ENCODE measurements at regions not wholly inside any gene's neighbourhood (a gene's known extent, or its start where the extent isn't known, plus 50 kb on each side); places are given as distances from the start of the nearest gene placed in this dataset.
"Not testable (repeated sequence)": the region's sequence is repeated elsewhere in the genome, so short reads cannot be mapped to it uniquely, and the experiment has no call there.

GRCh38 chr6:44001318-44002066 is 125.8 kb downstream of the MRPL14 start:
- Histone ChIP-seq H3K27ac (peak overlapping the region; percentile 43 to 93 (median 72)), H3K27me3 (no peaks in the 10 kb centered on the region), H3K4me3 (peak overlapping the region in 2 of 4 donors; percentile 36 to 49), H3K36me3 (no peaks in the 10 kb centered on the region), H3K9me3 (no peaks in the 10 kb centered on the region), H3K4me1 (peaks cover 27 to 44% of the 10 kb centered on the region in 2 donors)
- intact Hi-C loops (cut with DNase I; ENCODE audit: low total_unique reads) (loop anchor here (1.0 to 5.0 kb wide), 2 partner anchors 7 to 329 kb away; no protein-coding TSS in a partner anchor), in situ Hi-C loops (cut with MboI; ENCODE audit: low sequenced_read_pairs in 4 of 4) (no loop called here)
- DNase-seq (peak in 1 of 2 donors; percentile 50), ATAC-seq (no peak)
- TF ChIP-seq CTCF (IDR thresholded peaks at IDR 0.05 in 4 of 5, conservative IDR thresholded peaks at IDR 0.05 in 1 of 5) (peak in 4 of 5 experiments; percentile 13 to 49 (median 36)), POLR2A (IDR thresholded peaks at IDR 0.05) (no peak)

DNA sequence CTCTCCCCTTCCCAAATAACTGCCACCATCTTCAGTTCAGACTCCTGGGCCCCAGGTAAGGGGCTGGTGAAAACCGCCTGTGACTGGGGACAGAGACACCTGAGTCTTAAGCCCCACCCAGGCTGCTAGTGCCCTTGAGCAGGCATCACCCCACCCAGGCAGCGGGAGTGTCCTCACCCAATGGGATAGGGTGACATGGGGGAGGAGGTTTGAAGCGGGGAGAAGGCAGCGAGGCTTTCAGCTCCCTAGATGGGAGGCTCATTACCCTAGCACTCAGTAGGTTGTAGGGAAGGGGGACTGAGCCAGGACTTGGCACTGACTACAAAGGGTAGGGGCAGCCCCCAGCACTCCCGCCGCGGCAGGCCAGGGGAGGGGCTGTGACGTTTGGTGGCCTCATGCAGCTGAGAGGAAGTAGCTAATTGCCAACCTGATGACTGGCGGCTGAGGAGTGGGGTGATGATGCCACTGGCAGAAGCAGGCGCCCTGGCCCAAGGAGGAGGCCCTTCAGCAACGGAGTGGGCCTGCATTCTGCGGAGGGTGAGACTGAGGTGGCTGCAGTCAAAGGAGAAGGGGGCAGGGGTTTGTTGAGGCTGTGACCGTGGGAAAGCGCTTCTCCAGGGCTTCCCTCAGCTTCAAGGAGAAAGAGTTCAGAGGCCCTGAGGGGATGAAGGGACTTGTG is 126.9 kb downstream of the MRPL14 start:
- Histone ChIP-seq H3K4me3 (no peak overlapping the region), H3K36me3 (no peaks in the 10 kb centered on the region), H3K4me1 (peaks cover 15 to 32% of the 10 kb centered on the region in 2 donors), H3K27me3 (no peaks in the 10 kb centered on the region), H3K9me3 (no peaks in the 10 kb centered on the region), H3K27ac (peak overlapping the region in 3 of 4 donors; percentile 55 to 93 (median 88))
- TF ChIP-seq CTCF (IDR thresholded peaks at IDR 0.05 in 4 of 5, conservative IDR thresholded peaks at IDR 0.05 in 1 of 5), result no peak
- no peak for TF ChIP-seq POLR2A (IDR thresholded peaks at IDR 0.05)
- ATAC-seq (no peak), DNase-seq (no peak)
- intact Hi-C loops (cut with DNase I; ENCODE audit: low total_unique reads), result loop anchor here (5.0 kb wide), 1 partner anchor 328 kb away; no protein-coding TSS in a partner anchor
- in situ Hi-C loops (cut with MboI; ENCODE audit: low sequenced_read_pairs in 4 of 4), result no loop called here

DNA sequence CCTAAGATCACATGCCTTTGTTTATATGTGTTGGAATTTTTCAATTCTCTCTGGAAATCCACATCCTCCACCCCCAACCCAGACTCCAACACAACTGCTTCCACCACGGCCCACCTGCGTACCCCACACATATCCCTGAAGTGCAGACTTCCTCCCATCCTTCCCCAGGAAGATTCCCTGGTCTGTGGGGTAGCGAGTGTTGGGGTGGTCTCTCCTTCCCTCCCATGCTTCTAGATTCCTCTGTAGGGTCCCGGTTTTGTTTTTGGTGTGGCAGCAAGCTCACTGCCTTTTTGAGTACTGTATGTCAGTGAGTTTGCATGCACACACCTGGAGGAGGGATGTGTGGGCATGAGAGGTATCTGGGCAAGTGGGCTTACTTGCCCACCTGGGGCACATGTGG is 127.6 kb downstream of the MRPL14 start:
- H3K27me3 ChIP-seq, result no peaks in the 10 kb centered on the region
- H3K4me1 ChIP-seq, result peaks cover 9 to 26% of the 10 kb centered on the region in 2 donors
- no peaks in the 10 kb centered on the region for H3K9me3 ChIP-seq
- no peak for ATAC-seq
- intact Hi-C loops (cut with DNase I; ENCODE audit: low total_unique reads), result loop anchor here (5.0 kb wide), 1 partner anchor 327 kb away; no protein-coding TSS in a partner anchor
- in situ Hi-C loops (cut with MboI; ENCODE audit: low sequenced_read_pairs in 4 of 4), result no loop called here
- no peaks in the 10 kb centered on the region for H3K36me3 ChIP-seq
- TF ChIP-seq CTCF (IDR thresholded peaks at IDR 0.05 in 4 of 5, conservative IDR thresholded peaks at IDR 0.05 in 1 of 5), result no peak
- no peak for TF ChIP-seq POLR2A (IDR thresholded peaks at IDR 0.05)
- H3K27ac ChIP-seq, result peak overlapping the region in 1 of 4 donors; percentile 88
- H3K4me3 ChIP-seq, result no peak overlapping the region
- DNase-seq, result no peak

GRCh38 chr6:43998592-43999243 is 128.5 kb downstream of the MRPL14 start:
- H3K27ac ChIP-seq; H3K9me3 ChIP-seq; DNase-seq; ATAC-seq; H3K27me3 ChIP-seq; intact Hi-C loops (cut with DNase I; ENCODE audit: low total_unique reads); H3K36me3 ChIP-seq; H3K4me3 ChIP-seq; in situ Hi-C loops (cut with MboI; ENCODE audit: low sequenced_read_pairs in 4 of 4): not testable (repeated sequence)
- peaks cover 8 to 26% of the 10 kb centered on the region in 2 donors for H3K4me1 ChIP-seq

DNA sequence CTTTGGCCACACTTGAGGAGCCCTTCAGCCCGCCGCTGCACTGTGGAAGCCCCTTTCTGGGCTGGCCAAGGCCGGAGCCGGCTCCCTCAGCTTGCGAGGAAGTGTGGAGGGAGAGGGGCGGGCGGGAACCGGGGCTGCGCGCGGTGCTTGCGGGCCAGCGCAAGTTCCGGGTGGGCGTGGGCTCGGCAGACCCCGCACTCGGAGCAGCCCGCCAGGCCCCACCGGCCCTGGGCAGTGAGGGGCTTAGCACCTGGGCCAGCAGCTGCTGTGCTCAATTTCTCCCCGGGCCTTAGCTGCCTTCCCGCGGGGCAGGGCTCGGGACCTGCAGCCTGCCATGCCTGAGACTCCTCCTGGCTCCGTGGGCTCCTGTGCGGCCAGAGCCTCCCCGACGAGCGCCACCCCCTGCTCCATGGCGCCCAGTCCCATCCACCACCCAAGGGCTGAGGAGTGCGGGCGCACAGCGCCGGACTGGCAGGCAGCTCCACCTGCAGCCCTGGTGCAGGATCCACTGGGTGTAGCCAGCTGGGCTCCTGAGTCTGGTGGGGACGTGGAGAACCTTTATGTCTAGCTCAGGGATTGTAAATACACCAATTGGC is 129.2 kb downstream of the MRPL14 start:
- ATAC-seq; intact Hi-C loops (cut with DNase I; ENCODE audit: low total_unique reads); in situ Hi-C loops (cut with MboI; ENCODE audit: low sequenced_read_pairs in 4 of 4): not testable (repeated sequence)

More for the DNA sequence above, 129.2 kb downstream of the MRPL14 start:
- not testable (repeated sequence) for H3K36me3 ChIP-seq, H3K4me3 ChIP-seq, H3K9me3 ChIP-seq, H3K27me3 ChIP-seq
- peak in 1 of 2 donors; percentile 10 for DNase-seq
- H3K4me1 ChIP-seq, result peaks cover 14 to 26% of the 10 kb centered on the region in 2 donors
- H3K27ac ChIP-seq, result peak overlapping the region in 1 of 4 donors; percentile 99
